GM13977 (cell line): ENCODE measurements at regions not wholly inside any gene's neighbourhood (a gene's known extent, or its start where the extent isn't known, plus 50 kb on each side); places are given as distances from the start of the nearest gene placed in this dataset.
A peak's percentile ranks its signal among the peaks of the same experiment; 100 is the strongest.

Experiments
- DNase-seq: peaks from one replicate; pipeline ENCODE4 v3.0.0; 2012; ENCODE audit warnings: low spot score
- in situ Hi-C: fragments of 300-500 bp; cut with MboI; formaldehyde crosslinking; loops from one replicate; pipeline ENCODE4 v1.12.0; 2022; ENCODE audit warnings: low sequenced_read_pairs, low pct_unique_long_range_greater_than_20kb, mixed read lengths, inconsistent platforms; ENCODE audit not compliant: unreplicated experiment
- TF ChIP-seq, protein P1 (sequence below): IDR thresholded peaks from 2 replicates; pipeline ENCODE4 v1.5.1; 2012; ENCODE audit warnings: mild to moderate bottlenecking, control low read depth; ENCODE audit not compliant: insufficient read depth; ENCODE audit errors: extremely low read depth, missing control alignments

DNA sequence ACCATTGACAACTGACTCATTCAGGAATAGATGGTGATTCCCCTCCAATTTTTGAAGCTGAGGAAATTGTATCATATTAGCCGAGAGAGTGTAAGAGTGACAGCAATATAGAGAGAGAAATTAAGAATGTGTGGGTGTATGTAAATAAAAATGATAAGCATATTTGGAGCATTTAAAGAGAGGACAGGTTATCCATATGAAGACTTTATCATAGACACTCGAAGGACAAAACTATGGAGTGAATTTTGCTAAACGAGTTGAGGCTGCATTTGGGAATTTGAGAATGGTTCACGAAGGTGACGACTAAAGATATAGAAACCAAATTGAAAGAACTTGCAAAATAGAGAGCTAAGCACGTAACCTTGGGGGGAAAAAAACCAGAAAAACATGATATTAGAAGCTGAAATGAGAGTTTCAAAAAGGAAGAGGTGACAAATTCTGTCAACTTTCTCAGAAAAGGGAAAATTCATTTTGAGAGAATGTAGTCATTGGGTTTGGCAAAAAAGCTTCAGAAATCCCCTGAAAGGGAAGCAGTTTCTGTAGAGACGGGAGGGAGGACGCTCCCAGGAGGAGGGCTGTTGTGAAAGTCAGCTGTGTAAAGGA, 129.7 kb downstream of the KCNJ2 start:
- peak; percentile 34 for DNase-seq
- TF ChIP-seq, protein P1, sequence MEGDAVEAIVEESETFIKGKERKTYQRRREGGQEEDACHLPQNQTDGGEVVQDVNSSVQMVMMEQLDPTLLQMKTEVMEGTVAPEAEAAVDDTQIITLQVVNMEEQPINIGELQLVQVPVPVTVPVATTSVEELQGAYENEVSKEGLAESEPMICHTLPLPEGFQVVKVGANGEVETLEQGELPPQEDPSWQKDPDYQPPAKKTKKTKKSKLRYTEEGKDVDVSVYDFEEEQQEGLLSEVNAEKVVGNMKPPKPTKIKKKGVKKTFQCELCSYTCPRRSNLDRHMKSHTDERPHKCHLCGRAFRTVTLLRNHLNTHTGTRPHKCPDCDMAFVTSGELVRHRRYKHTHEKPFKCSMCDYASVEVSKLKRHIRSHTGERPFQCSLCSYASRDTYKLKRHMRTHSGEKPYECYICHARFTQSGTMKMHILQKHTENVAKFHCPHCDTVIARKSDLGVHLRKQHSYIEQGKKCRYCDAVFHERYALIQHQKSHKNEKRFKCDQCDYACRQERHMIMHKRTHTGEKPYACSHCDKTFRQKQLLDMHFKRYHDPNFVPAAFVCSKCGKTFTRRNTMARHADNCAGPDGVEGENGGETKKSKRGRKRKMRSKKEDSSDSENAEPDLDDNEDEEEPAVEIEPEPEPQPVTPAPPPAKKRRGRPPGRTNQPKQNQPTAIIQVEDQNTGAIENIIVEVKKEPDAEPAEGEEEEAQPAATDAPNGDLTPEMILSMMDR, result no peak
- in situ Hi-C loops, result no loop called here

DNA sequence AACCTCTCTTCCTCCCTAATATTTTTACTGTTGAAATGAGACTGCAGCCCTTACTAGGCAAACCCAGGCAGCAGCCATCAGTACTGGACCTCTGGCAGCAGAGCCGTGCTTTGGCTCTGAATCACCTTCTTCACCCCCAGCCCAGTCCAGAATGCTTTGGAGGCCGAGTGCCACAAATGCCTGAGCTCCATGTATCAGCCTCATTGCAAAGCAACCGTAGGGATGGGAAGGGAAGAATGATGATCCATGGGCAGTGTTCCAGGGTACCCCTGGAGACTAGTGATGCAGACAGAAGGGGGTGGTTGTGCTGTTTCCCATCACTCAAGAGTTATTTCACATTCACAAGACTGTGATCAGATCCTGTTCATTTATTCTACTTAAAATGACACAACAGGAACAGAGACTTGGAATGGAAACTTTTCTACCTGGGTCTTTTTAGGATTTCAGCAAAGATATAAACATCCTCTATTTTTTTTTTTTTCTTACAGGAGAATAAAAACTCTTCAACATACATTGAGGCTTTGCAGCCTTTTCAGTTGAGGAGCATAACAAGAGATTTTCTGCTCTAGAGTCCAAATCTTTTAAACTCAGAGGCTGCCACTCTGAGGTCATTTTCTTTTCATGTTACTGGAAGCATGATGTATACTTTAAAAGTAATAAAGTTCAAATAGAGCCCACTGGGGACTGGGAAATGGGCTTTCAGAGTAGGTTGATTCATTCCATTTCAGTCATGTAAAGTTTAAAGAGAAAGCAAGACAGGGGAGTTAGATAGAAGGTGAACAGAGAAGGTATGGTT, 138.3 kb downstream of the KCNJ2 start:
- in situ Hi-C loops, result no loop called here
- TF ChIP-seq, protein P1, result no peak

DNA sequence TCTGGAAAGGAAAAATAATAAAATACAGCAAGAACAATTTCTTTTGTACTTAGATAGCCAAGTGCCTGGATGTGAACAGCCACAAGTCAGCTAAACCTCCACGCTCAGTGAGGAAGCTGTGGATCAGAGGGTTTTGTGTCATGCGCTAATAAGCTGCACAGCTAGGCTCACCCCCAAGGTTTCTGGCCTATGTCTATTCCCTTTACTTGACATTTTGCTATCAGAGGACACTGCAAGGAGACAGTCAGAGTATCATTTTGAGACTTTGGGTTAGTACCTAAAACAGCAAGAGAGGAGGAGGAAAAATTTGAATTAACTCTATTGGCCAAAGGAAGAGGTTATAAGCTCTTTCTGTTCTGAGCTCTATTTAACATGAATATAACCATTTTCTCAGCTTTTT, 139.3 kb downstream of the KCNJ2 start:
- in situ Hi-C loops, result no loop called here
- TF ChIP-seq, protein P1, result no peak
- no peak for DNase-seq

More for the DNA sequence above, 138.3 kb downstream of the KCNJ2 start:
- no peak for DNase-seq

DNA sequence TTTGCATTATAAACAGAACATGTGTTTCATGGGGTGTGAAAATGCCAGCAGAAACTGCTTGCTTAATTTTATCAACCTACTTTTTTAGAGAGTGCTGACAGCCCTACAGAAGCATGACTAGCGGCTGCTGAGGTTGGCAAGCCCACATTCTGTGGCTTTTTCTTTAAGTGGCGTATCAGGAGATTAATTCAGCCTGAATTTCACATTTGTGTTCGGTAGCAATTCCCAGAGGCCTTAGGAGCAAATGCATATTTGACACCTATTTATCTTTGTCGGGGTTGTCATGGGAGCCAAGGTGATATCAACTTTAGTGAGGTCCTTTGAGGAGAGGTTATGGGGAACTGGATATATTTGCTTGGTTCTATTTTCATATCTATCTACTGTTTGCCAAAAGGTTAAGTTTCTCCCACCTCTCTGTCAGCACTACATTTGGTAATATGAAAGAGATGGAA, 140.9 kb downstream of the KCNJ2 start:
- in situ Hi-C loops, result no loop called here
- TF ChIP-seq, protein P1, result no peak
- DNase-seq, result no peak

DNA sequence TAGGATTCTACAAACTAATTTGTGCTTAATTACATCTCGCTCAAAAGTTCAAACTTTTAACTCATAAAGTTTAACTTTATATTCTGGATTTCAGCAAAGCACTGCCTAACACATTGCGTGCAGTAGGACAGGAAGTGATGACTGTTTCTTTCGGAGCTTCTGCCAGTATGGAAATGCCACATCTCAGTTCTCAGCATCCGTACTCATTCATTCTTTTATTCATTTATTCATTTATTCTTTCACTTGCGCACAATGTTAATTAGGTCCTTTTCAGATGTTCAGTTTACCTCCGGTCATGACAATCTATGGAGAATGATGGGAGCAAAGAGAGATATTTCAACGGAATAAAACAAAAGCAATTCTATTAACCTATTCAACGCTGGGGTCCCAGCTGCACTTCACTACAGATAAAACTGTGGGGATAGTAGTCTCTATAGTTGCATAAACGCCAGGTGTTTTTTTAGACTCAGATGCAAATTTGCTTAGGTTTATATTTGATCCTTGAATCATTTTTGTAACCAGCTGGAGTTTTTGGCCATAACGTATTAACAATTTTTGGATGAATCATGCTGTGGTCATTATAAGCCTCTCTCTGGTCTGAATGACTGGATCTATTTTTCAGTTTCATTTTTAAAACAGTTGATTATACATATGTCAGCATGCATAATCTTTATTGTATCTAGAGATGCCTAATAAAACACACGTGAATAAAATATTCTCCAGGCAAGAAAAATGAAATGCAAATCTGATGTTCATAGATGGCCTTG, 143.9 kb downstream of the KCNJ2 start:
- TF ChIP-seq, protein P1, result no peak
- in situ Hi-C loops, result no loop called here
- DNase-seq, result peak; percentile 14

DNA sequence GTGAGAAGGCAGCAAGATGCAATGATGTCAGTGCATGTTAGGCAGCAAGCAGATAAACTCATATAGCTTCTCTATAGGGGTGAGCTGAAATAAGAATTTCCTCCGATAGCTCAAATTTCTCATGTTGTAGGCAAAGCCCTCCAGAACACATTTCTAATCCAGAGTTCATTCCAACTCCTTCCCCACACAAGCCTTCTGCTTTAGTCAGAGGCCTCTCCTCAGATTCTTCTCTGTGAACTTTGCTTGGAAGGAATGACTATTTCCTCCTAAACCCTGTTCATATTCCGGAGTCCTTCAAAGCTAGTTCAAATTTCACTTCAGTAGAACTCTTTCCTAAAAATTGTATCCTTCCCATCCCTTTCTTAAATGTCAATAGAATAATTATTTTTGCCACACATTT, 144.8 kb downstream of the KCNJ2 start:
- no peak for DNase-seq
- TF ChIP-seq, protein P1, result no peak
- in situ Hi-C loops, result no loop called here
